GM12873 (cell line): ENCODE measurements at regions not wholly inside any gene's neighbourhood (a gene's known extent, or its start where the extent isn't known, plus 50 kb on each side); places are given as distances from the start of the nearest gene placed in this dataset.

Experiments
- CTCF ChIP-seq: IDR thresholded peaks from 2 replicates; pipeline ENCODE4 v1.5.1; 2012; ENCODE audit warnings: low read depth, mild to moderate bottlenecking, moderate library complexity, low read length, control low read depth; ENCODE audit not compliant: insufficient read depth; ENCODE audit errors: missing control alignments

GRCh38 chr5:124342986-124343385 lies 403.5 kb downstream of the ZNF608 start:
- TF ChIP-seq CTCF, result no peak

- TF ChIP-seq CTCF, result no peak
Measured at GRCh38 chr5:124342584-124342983, 403.9 kb downstream of the ZNF608 start.

GRCh38 chr5:124342027-124342471 lies 404.4 kb downstream of the ZNF608 start:
- no peak for TF ChIP-seq CTCF

- TF ChIP-seq CTCF, result no peak
Measured at GRCh38 chr5:124341066-124341858, 405.2 kb downstream of the ZNF608 start.

GRCh38 chr5:124337996-124338395 lies 408.4 kb downstream of the ZNF608 start:
- TF ChIP-seq CTCF, result no peak

GRCh38 chr5:124333298-124333979 lies 413.0 kb downstream of the ZNF608 start:
- no peak for TF ChIP-seq CTCF

GRCh38 chr5:124332273-124332672 lies 414.2 kb downstream of the ZNF608 start:
- no peak for TF ChIP-seq CTCF
